ENCODE measurements at regions not wholly inside any gene's neighbourhood (a gene's known extent, or its start where the extent isn't known, plus 50 kb on each side); places are given as distances from the start of the nearest gene placed in this dataset.
A peak's percentile ranks its signal among the peaks of the same experiment; 100 is the strongest.

- Histone ChIP-seq H3K4ac (ENCODE audit: low read depth, low read length) (no peak overlapping the region), H3K79me2 (ENCODE audit: insufficient read depth, low read length) (no peaks in the 10 kb centered on the region), H3K4me1 (ENCODE audit: insufficient read depth, low read length) (no peaks in the 10 kb centered on the region), H3K27ac (ENCODE audit: insufficient read length, low read depth, low read length) (no peak overlapping the region), H3K9me3 (ENCODE audit: control insufficient read depth, low read depth, low read length) (no peaks in the 10 kb centered on the region), H2AK5ac (ENCODE audit: insufficient read length, low read length) (no peak overlapping the region), H2BK120ac (ENCODE audit: low read depth, low read length, poor library complexity, severe bottlenecking) (no peak overlapping the region), H2AFZ (ENCODE audit: low read length) (no peak overlapping the region), H3K56ac (ENCODE audit: insufficient read length, low read depth, low read length) (no peak overlapping the region), H3K14ac (ENCODE audit: insufficient read depth, low read length) (no peak overlapping the region), H3K79me1 (ENCODE audit: insufficient read depth, low read depth, low read length, poor library complexity, severe bottlenecking) (no peaks in the 10 kb centered on the region), H2BK15ac (ENCODE audit: low read depth, low read length) (no peak overlapping the region), H3K18ac (ENCODE audit: insufficient read length, low read depth, low read length) (no peak overlapping the region), H3K27me3 (ENCODE audit: insufficient read depth, low read length) (no peaks in the 10 kb centered on the region), H4K5ac (ENCODE audit: insufficient read length, low read depth, low read length) (no peak overlapping the region), H4K91ac (ENCODE audit: insufficient read length, low read depth, low read length) (no peak overlapping the region), H3K23me2 (ENCODE audit: insufficient read length, low read depth, low read length, poor library complexity, severe bottlenecking) (no peaks in the 10 kb centered on the region), H3K23ac (ENCODE audit: insufficient read length, low read depth, low read length) (no peak overlapping the region), H2BK12ac (ENCODE audit: insufficient read length, low read depth, low read length) (no peak overlapping the region), H2BK20ac (ENCODE audit: low read depth, low read length, poor library complexity, severe bottlenecking) (no peak overlapping the region), H3T11ph (ENCODE audit: low read length) (no peak overlapping the region), H3K9ac (ENCODE audit: extremely low read depth, insufficient read length, low read length) (no peak overlapping the region), H2BK5ac (ENCODE audit: insufficient read length, low read length) (no peak overlapping the region), H3K4me2 (ENCODE audit: insufficient read depth, insufficient read length, low read length) (no peak overlapping the region), H4K8ac (replicated peaks; ENCODE audit: insufficient read length, low read depth, low read length) (no peak overlapping the region), H4K20me1 (ENCODE audit: control insufficient read depth, insufficient read depth, insufficient read length) (no peaks in the 10 kb centered on the region)
- TF ChIP-seq CTCF (conservative IDR thresholded peaks at IDR 0.05), result no peak
- DNase-seq, result no peak
- Mint-ChIP-seq H3K4me1 (peaks cover 0 to 3% of the 10 kb centered on the region in 2 experiments; a peak in 2 of 4 replicates), H3K27ac (peak overlapping the region in 1 of 3 experiments; percentile 68; a peak in 2 of 7 replicates), H3K36me3 (ENCODE audit: insufficient read depth in 1 of 3, low read depth in 3 of 3) (peaks cover 0 to 3% (median 0%) of the 10 kb centered on the region in 3 experiments; a peak in 1 of 7 replicates), H3K9me3 (no peaks in the 10 kb centered on the region; a peak in 1 of 5 replicates), H3K4me3 (no peak overlapping the region), H3K27me3 (ENCODE audit: low read depth) (peaks cover 3% of the 10 kb centered on the region)
- WGBS (ENCODE audit: extremely low coverage, insufficient read length, low lambda C conversion rate), result no CpG with 5 or more reads among the region's 11 CpGs
Observed at GRCh38 chr12:119249383-119250155, 70.8 kb downstream of the HSPB8 start.

Measured in H9 (cell line).